Breast epithelium (tissue), 4 donors: ENCODE measurements at regions not wholly inside any gene's neighbourhood (a gene's known extent, or its start where the extent isn't known, plus 50 kb on each side); places are given as distances from the start of the nearest gene placed in this dataset.

Source experiments
- DNase-seq, 2 donors: peaks; one replicate each; pipeline ENCODE4 v3.0.0-alpha.2; 2019; ENCODE audit warnings: low spot score in 2 of 2
- H3K27ac ChIP-seq, 2 donors: fragments of 200-600 bp; sonication (generic) in 1 of 2; one replicate each; pipeline ENCODE4 v1.5.1; 2016 to 2019; ENCODE audit warnings: mild to moderate bottlenecking in 1 of 2
- H3K27me3 ChIP-seq, 2 donors: fragments of 200-600 bp; sonication (generic) in 1 of 2; one replicate each; pipeline versions ENCODE4 v1.5.1 to v1.6.0; 2017 to 2019; ENCODE audit warnings: control low read depth in 1 of 2, mild to moderate bottlenecking in 1 of 2
- H3K36me3 ChIP-seq: fragments of 200-600 bp; one replicate; pipeline ENCODE4 v1.5.1; 2019
- H3K4me1 ChIP-seq, 2 donors: fragments of 200-600 bp; sonication (generic); one replicate each; pipeline ENCODE4 v1.5.1; 2016 to 2019; ENCODE audit warnings: control low read depth in 1 of 2
- H3K4me3 ChIP-seq, 3 donors: fragments of 200-600 bp; sonication (generic); 1 replicate in 2 of 3; 2 replicates in 1 of 3; pipeline ENCODE4 v1.5.1; 2016 to 2019; ENCODE audit warnings: mild to moderate bottlenecking in 3 of 3, moderate library complexity in 2 of 3
- H3K9me3 ChIP-seq, 2 donors: fragments of 200-600 bp; sonication (generic) in 1 of 2; one replicate each; pipeline ENCODE4 v1.5.1; 2016 to 2019; ENCODE audit warnings: control low read depth in 1 of 2
- POLR2A ChIP-seq: fragments of 450-650 bp; IDR thresholded peaks from one replicate; pipeline ENCODE4 v1.6.1; 2016; ENCODE audit warnings: antibody characterized with exemption, mild to moderate bottlenecking, moderate library complexity
- POLR2AphosphoS5 ChIP-seq, 3 donors: sonication (generic); formaldehyde crosslinking; IDR thresholded peaks; one replicate each; pipeline ENCODE4 v1.6.1; 2017; ENCODE audit warnings: antibody characterized with exemption in 3 of 3
- intact Hi-C: fragments of 100-400 bp; cut with DNase I; formaldehyde crosslinking; loops from one replicate; pipeline ENCODE4 v1.15.1; 2023; ENCODE audit warnings: low total_unique reads
- TF ChIP-seq, protein P1 (sequence below), 3 donors: fragments of 450-650 bp; IDR thresholded peaks; one replicate each; pipeline ENCODE4 v1.5.1; 2016 to 2017; ENCODE audit warnings: antibody characterized with exemption in 3 of 3, mild to moderate bottlenecking in 3 of 3, moderate library complexity in 3 of 3

DNA sequence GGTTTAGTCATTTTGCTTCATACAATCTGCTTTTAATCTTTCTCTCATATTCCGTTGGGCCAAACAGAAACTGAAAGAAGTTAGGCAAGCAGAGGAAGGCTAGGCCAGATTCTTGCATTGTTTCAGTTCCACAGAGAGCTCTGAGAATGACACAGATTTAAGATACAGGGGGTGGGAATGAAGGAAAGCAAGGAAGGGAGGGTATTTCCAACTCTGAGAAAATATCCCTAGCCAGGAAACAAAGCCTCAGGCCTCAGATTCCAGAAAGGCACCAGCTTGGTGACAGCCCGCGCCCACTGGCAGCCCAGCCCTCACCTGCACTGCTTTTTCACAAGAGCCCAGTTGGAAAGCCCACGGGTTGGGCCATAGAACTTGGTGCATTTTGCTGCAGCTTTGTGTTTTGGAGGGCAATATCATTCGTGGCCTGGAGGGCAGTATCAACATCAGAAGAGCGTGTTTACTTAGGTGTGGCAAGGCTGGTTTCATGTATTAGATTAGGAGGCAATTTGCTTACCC, 63.5 kb downstream of the ENC1 start:
- no peak for DNase-seq
- Histone ChIP-seq H3K9me3 (no peaks in the 10 kb centered on the region), H3K27ac (peak overlapping the region; percentile 57 to 75), H3K36me3 (no peaks in the 10 kb centered on the region), H3K27me3 (no peaks in the 10 kb centered on the region), H3K4me1 (no peaks in the 10 kb centered on the region), H3K4me3 (peak overlapping the region in 2 of 3 donors; percentile 15 to 29)
- intact Hi-C loops = no loop called here
- TF ChIP-seq, protein P1, sequence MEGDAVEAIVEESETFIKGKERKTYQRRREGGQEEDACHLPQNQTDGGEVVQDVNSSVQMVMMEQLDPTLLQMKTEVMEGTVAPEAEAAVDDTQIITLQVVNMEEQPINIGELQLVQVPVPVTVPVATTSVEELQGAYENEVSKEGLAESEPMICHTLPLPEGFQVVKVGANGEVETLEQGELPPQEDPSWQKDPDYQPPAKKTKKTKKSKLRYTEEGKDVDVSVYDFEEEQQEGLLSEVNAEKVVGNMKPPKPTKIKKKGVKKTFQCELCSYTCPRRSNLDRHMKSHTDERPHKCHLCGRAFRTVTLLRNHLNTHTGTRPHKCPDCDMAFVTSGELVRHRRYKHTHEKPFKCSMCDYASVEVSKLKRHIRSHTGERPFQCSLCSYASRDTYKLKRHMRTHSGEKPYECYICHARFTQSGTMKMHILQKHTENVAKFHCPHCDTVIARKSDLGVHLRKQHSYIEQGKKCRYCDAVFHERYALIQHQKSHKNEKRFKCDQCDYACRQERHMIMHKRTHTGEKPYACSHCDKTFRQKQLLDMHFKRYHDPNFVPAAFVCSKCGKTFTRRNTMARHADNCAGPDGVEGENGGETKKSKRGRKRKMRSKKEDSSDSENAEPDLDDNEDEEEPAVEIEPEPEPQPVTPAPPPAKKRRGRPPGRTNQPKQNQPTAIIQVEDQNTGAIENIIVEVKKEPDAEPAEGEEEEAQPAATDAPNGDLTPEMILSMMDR (IDR thresholded peaks at IDR 0.05) = no peak
- TF ChIP-seq POLR2AphosphoS5 (IDR thresholded peaks at IDR 0.05) = no peak
- no peak for TF ChIP-seq POLR2A

DNA sequence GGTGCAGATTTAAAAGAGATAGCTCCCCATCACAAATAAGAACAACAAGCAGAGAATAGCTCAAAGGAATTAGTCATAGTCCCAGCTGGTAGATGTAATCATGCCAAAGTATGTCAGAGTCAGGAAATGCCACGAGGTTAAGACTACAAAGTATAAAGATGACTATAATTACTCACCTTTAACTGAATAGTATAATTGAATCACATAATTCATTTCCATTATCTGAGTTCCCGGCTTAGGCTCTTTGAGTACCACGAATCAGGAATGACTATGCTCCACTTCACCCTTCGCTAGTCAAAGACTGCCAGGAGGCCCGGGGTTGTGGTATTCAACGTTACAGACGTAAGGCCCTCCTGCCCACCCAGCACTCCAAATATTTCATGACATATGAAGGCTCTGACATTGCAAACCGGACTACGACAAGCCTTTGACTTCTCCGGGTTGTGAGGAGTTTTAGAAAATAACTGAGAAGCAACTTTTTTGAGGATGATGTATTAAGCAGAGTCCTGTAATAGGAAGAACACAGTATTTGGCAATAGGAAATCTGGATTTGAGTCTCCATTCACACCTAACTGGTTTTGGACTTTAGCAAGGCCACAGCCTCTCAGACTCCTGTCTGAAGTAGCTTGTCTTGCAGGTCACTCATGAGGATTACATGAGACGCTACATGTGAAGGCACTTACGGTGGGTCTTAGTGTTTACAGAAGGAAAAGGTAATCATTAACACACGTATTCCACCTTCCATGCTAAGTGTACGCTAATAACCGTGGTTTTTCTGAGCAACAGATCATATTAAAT, 64.6 kb downstream of the ENC1 start:
- Histone ChIP-seq H3K27ac (peak overlapping the region; percentile 57 to 79), H3K27me3 (no peaks in the 10 kb centered on the region), H3K36me3 (no peaks in the 10 kb centered on the region), H3K9me3 (no peaks in the 10 kb centered on the region), H3K4me1 (no peaks in the 10 kb centered on the region), H3K4me3 (no peak overlapping the region)
- DNase-seq = no peak
- TF ChIP-seq POLR2A = no peak
- TF ChIP-seq, protein P1 (IDR thresholded peaks at IDR 0.05) = no peak
- no peak for TF ChIP-seq POLR2AphosphoS5 (IDR thresholded peaks at IDR 0.05)
- intact Hi-C loops = no loop called here

DNA sequence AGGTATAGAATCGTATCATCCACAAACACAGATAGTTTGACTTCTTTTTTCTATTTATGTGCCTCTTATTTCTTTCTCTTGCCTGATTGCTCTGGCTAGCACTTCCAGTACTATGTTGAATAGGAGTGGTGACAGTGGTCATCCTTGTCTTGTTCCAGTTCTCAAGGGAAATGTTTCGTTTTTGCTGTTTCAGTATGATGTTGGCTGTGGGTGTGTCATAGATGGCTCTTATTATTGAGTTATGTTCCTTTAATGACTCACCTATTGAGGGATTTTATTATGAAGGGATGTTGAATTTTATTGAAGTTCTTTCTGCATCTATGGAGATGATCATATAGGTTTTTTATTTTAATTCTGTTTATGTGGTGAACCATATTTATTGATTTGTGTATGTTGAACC, 70.3 kb downstream of the ENC1 start:
- Histone ChIP-seq H3K4me3 (no peak overlapping the region), H3K9me3 (no peaks in the 10 kb centered on the region), H3K27me3 (no peaks in the 10 kb centered on the region), H3K36me3 (no peaks in the 10 kb centered on the region), H3K4me1 (no peaks in the 10 kb centered on the region), H3K27ac (no peak overlapping the region)
- DNase-seq = no peak
- intact Hi-C loops = no loop called here
- TF ChIP-seq, protein P1 (IDR thresholded peaks at IDR 0.05) = no peak
- TF ChIP-seq POLR2A (no peak), POLR2AphosphoS5 (IDR thresholded peaks at IDR 0.05) (no peak)

DNA sequence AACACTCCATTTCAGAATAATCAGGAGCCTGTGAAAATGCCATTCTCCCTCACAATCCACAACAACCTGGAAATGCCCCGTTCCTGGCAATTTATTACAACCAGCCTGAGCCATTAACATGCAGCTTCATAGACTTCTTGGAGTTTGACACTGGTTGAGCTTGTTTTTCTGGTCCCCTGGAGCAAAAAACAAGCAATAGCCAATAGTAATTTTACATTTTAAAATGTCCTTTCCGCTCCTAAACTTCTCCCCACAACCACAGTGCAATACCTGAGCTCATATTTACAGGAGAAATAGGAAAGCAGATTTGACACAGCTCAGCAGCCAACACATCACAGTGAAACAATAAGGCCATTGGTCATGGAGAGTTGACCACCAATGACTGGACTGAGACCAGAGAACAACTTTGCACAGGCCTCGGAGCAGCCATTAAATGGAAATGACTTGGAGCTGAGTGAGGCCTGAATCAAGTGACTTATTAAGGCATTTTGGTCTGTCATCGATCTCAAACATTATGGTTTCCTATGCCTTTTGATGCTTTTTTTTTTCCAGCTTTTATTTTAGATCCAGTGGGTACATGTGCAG, 73.0 kb downstream of the ENC1 start:
- DNase-seq = no peak
- Histone ChIP-seq H3K36me3 (no peaks in the 10 kb centered on the region), H3K4me1 (no peaks in the 10 kb centered on the region), H3K27ac (no peak overlapping the region), H3K4me3 (no peak overlapping the region), H3K9me3 (no peaks in the 10 kb centered on the region), H3K27me3 (no peaks in the 10 kb centered on the region)
- intact Hi-C loops = no loop called here
- TF ChIP-seq POLR2AphosphoS5 (IDR thresholded peaks at IDR 0.05) = no peak
- no peak for TF ChIP-seq POLR2A
- TF ChIP-seq, protein P1 (IDR thresholded peaks at IDR 0.05) = no peak

DNA sequence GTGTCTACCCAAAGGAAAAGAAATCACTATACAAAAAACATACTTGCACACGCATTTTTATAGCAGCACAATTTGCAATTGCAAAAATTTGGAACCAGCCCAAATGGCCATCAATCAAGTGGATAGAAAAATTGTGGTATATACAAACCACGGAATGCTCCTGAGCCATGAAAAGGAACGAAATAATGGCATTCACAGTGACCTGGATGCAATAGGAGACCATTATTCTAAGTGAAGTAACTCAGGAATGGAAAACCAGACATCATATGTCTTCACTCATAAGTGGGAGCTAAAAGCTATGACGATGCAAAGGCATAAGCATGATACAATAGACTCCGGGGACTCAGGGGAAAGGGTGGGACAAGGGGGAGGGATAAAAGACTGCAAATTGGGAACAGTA, 78.4 kb downstream of the ENC1 start:
- no peaks in the 10 kb centered on the region for H3K27me3 ChIP-seq
- no peak overlapping the region for H3K27ac ChIP-seq
- no peaks in the 10 kb centered on the region for H3K9me3 ChIP-seq
- TF ChIP-seq, protein P1 (IDR thresholded peaks at IDR 0.05) = no peak
- no peak for TF ChIP-seq POLR2AphosphoS5 (IDR thresholded peaks at IDR 0.05)
- intact Hi-C loops = no loop called here
- no peak for DNase-seq
- no peaks in the 10 kb centered on the region for H3K4me1 ChIP-seq
- H3K36me3 ChIP-seq = no peaks in the 10 kb centered on the region
- H3K4me3 ChIP-seq = no peak overlapping the region
